Endothelial cell (in vitro differentiated cells): ENCODE measurements at regions not wholly inside any gene's neighbourhood (a gene's known extent, or its start where the extent isn't known, plus 50 kb on each side); places are given as distances from the start of the nearest gene placed in this dataset.

ENCODE experiments used
- DNase-seq: peaks from one replicate; pipeline ENCODE4 v3.0.0; 2021; ENCODE audit warnings: low spot score
- H3K27ac Mint-ChIP-seq: one replicate; pipeline ENCODE4 v1.8.0; 2021; ENCODE audit warnings: mixed read lengths, inconsistent platforms; ENCODE audit not compliant: unreplicated experiment
- H3K27me3 Mint-ChIP-seq: one replicate; pipeline ENCODE4 v1.8.0; 2021; ENCODE audit warnings: mild to moderate bottlenecking, moderate library complexity, mixed read lengths, inconsistent platforms; ENCODE audit not compliant: unreplicated experiment
- H3K36me3 Mint-ChIP-seq: one replicate; pipeline ENCODE4 v1.8.0; 2021; ENCODE audit warnings: mild to moderate bottlenecking, low read depth, mixed read lengths, inconsistent platforms; ENCODE audit not compliant: unreplicated experiment
- H3K4me1 Mint-ChIP-seq: one replicate; pipeline ENCODE4 v1.8.0; 2021; ENCODE audit warnings: mild to moderate bottlenecking, mixed read lengths, inconsistent platforms; ENCODE audit not compliant: unreplicated experiment
- H3K4me3 Mint-ChIP-seq: one replicate; pipeline ENCODE4 v1.8.0; 2021; ENCODE audit warnings: mild to moderate bottlenecking, mixed read lengths, inconsistent platforms; ENCODE audit not compliant: unreplicated experiment
- H3K9me3 Mint-ChIP-seq: one replicate; pipeline ENCODE4 v1.8.0; 2021; ENCODE audit warnings: mixed read lengths, inconsistent platforms; ENCODE audit not compliant: unreplicated experiment
- TF ChIP-seq, protein P1 (sequence below): fragments of 200-600 bp; sonication (generic); IDR thresholded peaks from one replicate; pipeline ENCODE4 v1.5.0; 2021; ENCODE audit warnings: antibody characterized with exemption; ENCODE audit not compliant: unreplicated experiment

DNA sequence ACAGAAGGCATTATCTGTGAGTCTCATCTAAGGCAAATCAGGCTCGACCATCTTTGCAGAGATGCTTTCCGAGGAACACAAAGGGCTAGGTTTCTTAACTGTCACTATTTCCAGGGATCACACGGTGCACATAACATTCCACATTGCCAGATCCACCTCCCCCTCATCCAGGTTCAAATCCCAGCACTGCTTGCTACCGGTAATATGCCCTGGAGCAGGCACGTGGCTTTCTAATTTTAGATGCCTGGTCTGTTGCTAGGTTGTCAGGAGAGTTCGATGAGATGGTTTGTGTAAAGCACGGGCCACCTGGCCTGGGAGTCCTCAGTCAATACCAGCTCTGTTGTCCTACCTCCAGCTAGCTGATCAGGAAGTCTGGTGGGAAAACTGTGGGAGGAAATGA, 598.6 kb downstream of the NPHP4 start:
- Mint-ChIP-seq H3K9me3 (no peaks in the 10 kb centered on the region), H3K27me3 (peaks cover 11% of the 10 kb centered on the region), H3K27ac (no peak overlapping the region), H3K4me3 (no peak overlapping the region), H3K4me1 (no peaks in the 10 kb centered on the region), H3K36me3 (no peaks in the 10 kb centered on the region)
- no peak for DNase-seq
- TF ChIP-seq, protein P1, sequence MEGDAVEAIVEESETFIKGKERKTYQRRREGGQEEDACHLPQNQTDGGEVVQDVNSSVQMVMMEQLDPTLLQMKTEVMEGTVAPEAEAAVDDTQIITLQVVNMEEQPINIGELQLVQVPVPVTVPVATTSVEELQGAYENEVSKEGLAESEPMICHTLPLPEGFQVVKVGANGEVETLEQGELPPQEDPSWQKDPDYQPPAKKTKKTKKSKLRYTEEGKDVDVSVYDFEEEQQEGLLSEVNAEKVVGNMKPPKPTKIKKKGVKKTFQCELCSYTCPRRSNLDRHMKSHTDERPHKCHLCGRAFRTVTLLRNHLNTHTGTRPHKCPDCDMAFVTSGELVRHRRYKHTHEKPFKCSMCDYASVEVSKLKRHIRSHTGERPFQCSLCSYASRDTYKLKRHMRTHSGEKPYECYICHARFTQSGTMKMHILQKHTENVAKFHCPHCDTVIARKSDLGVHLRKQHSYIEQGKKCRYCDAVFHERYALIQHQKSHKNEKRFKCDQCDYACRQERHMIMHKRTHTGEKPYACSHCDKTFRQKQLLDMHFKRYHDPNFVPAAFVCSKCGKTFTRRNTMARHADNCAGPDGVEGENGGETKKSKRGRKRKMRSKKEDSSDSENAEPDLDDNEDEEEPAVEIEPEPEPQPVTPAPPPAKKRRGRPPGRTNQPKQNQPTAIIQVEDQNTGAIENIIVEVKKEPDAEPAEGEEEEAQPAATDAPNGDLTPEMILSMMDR = no peak

DNA sequence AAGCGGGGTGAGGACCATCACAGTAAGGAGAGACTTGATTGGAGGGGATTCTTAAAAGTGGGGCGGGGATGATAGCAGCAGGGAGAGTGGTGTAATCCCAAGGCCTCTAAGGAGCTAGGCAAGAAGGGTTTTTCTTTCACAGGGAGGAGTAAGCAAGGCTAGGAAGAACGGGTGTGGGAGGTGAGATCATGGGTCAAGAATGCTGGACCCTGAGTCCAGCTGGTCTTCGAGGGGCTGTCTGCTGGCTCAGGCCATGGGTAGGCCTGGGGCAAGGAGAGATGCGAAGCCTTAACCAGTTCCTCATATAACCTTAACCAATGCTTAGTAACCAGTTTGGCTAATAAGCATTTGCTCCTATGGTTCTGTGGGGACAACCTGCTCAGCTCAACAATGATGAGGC, 599.1 kb downstream of the NPHP4 start:
- Mint-ChIP-seq H3K36me3 (no peaks in the 10 kb centered on the region), H3K9me3 (no peaks in the 10 kb centered on the region), H3K27me3 (peaks cover 12% of the 10 kb centered on the region), H3K4me3 (no peak overlapping the region), H3K4me1 (no peaks in the 10 kb centered on the region), H3K27ac (no peak overlapping the region)
- TF ChIP-seq, protein P1 = no peak
- no peak for DNase-seq

DNA sequence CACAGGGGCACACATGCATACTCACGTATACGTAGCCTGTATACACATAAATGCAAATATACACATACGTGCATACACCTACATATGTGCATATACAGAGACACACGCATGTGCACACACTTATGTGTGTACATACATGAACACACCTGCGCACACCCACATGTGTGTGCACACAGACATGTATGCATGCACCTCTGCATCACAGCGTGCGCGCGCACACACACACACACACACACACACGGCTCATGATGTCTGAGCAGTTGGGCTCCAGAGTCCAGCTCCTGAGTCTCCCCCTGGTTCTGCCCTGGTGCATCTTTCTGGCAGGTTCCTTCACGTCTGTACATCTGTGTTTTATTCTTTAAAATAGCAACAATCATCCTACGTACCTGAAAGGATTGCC, 600.5 kb downstream of the NPHP4 start:
- H3K27me3 Mint-ChIP-seq = peaks cover 13% of the 10 kb centered on the region
- H3K27ac Mint-ChIP-seq = no peak overlapping the region
- DNase-seq = no peak
- no peak overlapping the region for H3K4me3 Mint-ChIP-seq
- TF ChIP-seq, protein P1 = no peak
- no peaks in the 10 kb centered on the region for H3K9me3 Mint-ChIP-seq
- H3K4me1 Mint-ChIP-seq = no peaks in the 10 kb centered on the region
- H3K36me3 Mint-ChIP-seq = no peaks in the 10 kb centered on the region

DNA sequence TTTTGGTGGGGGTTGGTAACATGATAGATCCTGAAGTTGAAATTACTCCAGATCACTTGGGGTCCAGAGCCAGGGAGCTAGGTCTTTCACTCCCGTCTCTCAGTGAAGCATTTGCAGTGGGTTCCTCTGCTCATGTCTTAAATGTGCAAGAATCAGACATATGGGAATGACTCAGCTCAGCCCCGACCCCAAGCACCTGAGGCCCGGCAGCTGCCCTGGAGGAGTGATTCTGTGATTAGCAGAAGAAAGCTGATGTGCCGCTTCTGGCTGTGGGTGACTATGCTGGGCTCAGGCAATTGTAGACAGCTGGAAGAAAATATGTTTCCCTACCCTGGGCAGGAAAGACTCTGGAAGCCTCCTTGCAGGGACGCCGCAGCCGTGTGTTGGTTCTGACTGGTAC, 601.7 kb downstream of the NPHP4 start:
- Mint-ChIP-seq H3K9me3 (no peaks in the 10 kb centered on the region), H3K4me1 (no peaks in the 10 kb centered on the region), H3K36me3 (no peaks in the 10 kb centered on the region), H3K27ac (no peak overlapping the region), H3K4me3 (no peak overlapping the region), H3K27me3 (peaks cover 13% of the 10 kb centered on the region)
- TF ChIP-seq, protein P1 = no peak
- DNase-seq = no peak

DNA sequence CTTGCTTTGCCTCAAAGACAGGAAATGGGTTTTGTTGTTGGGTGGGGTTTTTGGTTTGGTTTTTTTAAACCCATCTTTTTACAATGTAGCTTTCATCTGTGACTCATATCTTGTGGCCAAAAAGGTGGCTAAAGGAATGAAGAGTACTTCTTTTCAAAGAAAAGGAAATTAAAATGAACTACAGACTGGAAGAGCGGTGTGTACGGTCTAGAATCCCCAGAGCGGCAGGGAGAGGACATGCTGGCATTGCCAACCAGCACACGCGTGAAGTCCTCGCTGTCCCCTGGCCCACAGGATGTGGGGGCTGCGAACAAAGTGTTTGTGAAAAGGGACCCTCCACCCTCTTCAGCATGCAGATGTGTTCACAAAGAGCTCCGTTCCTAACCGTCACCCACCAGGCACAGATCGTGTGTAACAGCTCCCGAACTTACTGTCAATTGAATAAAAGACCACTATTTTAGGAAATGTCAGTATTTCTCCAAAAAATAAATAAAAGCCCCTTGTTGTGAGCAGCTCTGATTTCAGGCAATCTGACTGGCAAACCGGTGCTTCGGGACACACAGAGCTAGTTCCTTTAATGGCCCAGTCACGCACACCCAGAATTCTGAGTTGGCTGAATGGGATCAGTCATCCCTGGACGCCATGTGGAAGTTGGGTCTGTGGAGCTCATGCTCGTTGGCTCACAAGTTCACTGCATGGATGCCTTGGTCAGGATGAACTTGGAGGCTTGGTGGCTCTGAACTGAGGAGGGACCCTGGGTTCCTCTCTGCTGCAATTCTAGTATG, 602.9 kb downstream of the NPHP4 start:
- DNase-seq = no peak
- Mint-ChIP-seq H3K9me3 (no peaks in the 10 kb centered on the region), H3K27me3 (peaks cover 15% of the 10 kb centered on the region), H3K36me3 (no peaks in the 10 kb centered on the region), H3K27ac (no peak overlapping the region), H3K4me3 (no peak overlapping the region), H3K4me1 (no peaks in the 10 kb centered on the region)
- TF ChIP-seq, protein P1 = no peak
